ENCODE measurements at regions not wholly inside any gene's neighbourhood (a gene's known extent, or its start where the extent isn't known, plus 50 kb on each side); places are given as distances from the start of the nearest gene placed in this dataset.

DNA sequence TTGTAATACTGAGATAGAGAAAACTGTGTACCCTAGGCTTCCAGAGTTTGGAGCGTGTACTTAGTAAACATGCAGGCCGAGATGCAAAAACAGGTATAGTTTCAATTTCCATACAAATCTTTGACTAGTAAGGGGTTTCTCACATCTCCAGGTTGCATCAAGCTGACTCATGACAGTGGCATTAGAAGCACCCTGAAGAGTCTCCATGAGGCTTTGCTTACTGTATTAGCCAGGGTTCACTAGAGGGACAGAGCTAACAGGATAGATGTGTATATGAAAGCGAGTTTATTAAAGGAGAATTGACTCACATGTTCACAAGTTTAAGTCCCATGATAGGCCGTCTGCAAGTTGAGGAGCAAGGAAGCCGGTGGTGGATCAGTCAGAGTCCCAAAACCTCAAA, 275.3 kb upstream of the CDH6 start:
- no peaks in the 10 kb centered on the region for H3K4me1 ChIP-seq
- H3K4me3 ChIP-seq = no peak overlapping the region
- no peak for TF ChIP-seq POLR2AphosphoS5 (IDR thresholded peaks at IDR 0.05)
- DNase-seq (ENCODE audit: low spot score in 2 of 2) = no peak
- no peaks in the 10 kb centered on the region for H3K27me3 ChIP-seq
- H3K27ac ChIP-seq = no peak overlapping the region
- H3K36me3 ChIP-seq = no peaks in the 10 kb centered on the region
- 96% methylated on average over 5 of the region's 5 CpGs for WGBS
- H3K9me3 ChIP-seq = no peaks in the 10 kb centered on the region

DNA sequence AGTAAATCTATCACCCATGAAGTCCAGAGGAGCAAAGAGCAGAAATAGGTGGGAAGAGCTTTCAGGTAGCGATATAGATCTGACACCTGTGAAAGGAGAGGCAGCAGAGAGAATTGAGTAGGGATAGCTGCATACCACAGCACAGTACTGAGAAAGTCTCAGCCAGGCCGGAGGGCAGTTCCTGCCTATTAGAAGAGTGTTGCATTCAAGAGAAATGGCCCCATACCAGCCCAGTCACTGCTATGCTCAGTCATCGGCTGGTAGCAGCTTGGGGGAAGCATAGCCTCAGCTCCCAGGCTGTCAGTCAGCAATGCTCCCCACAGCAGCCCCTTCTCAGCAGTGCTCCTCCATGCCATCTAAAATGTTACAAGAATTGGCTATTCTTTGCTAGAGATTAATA, 285.1 kb upstream of the CDH6 start:
- H3K27me3 ChIP-seq = no peaks in the 10 kb centered on the region
- H3K4me1 ChIP-seq = no peaks in the 10 kb centered on the region
- no peaks in the 10 kb centered on the region for H3K36me3 ChIP-seq
- TF ChIP-seq, protein P1, sequence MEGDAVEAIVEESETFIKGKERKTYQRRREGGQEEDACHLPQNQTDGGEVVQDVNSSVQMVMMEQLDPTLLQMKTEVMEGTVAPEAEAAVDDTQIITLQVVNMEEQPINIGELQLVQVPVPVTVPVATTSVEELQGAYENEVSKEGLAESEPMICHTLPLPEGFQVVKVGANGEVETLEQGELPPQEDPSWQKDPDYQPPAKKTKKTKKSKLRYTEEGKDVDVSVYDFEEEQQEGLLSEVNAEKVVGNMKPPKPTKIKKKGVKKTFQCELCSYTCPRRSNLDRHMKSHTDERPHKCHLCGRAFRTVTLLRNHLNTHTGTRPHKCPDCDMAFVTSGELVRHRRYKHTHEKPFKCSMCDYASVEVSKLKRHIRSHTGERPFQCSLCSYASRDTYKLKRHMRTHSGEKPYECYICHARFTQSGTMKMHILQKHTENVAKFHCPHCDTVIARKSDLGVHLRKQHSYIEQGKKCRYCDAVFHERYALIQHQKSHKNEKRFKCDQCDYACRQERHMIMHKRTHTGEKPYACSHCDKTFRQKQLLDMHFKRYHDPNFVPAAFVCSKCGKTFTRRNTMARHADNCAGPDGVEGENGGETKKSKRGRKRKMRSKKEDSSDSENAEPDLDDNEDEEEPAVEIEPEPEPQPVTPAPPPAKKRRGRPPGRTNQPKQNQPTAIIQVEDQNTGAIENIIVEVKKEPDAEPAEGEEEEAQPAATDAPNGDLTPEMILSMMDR (IDR thresholded peaks at IDR 0.05) = no peak
- TF ChIP-seq EP300 (IDR thresholded peaks at IDR 0.05) (no peak), POLR2A (IDR thresholded peaks at IDR 0.05) (no peak), POLR2AphosphoS5 (IDR thresholded peaks at IDR 0.05) (no peak)
- H3K27ac ChIP-seq = no peak overlapping the region
- no peak for DNase-seq (ENCODE audit: low spot score in 2 of 2)
- H3K9me3 ChIP-seq = no peaks in the 10 kb centered on the region
- 76% methylated on average over 3 of the region's 3 CpGs for WGBS
- H3K4me3 ChIP-seq = no peak overlapping the region

- Histone ChIP-seq H3K4me3 (no peak overlapping the region), H3K36me3 (no peaks in the 10 kb centered on the region), H3K27ac (no peak overlapping the region), H3K9me3 (no peaks in the 10 kb centered on the region), H3K27me3 (no peaks in the 10 kb centered on the region), H3K4me1 (no peaks in the 10 kb centered on the region)
- no peak for DNase-seq (ENCODE audit: low spot score in 2 of 2)
- TF ChIP-seq POLR2AphosphoS5 (IDR thresholded peaks at IDR 0.05) (no peak), EP300 (IDR thresholded peaks at IDR 0.05) (no peak), POLR2A (IDR thresholded peaks at IDR 0.05) (no peak)
- TF ChIP-seq, protein P1 (IDR thresholded peaks at IDR 0.05) = no peak
These were observed 293.1 kb upstream of the CDH6 start for GRCh38 chr5:30900367-30900766.

DNA sequence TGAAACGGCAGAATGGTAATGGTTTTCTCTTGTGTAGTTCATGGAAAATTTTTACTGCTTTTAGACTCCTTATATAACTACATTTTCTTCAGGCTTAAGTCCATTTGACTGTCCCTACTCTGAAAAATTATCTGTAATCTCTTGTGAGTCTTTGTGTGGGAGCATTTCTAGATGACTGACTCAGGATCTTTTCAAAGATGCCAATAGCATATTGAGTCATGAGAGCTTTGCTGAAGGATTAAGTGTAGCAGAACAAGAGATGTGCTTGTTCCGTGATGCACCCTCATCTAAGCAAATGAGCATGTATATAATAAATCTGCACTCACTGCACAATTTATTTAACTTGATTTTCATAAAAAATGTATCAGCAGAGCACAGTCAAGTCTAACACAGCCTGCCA, 298.7 kb upstream of the CDH6 start:
- Histone ChIP-seq H3K36me3 (no peaks in the 10 kb centered on the region), H3K9me3 (peaks cover 3% of the 10 kb centered on the region), H3K27me3 (no peaks in the 10 kb centered on the region), H3K27ac (no peak overlapping the region), H3K4me3 (no peak overlapping the region), H3K4me1 (no peaks in the 10 kb centered on the region)
- TF ChIP-seq EP300 (IDR thresholded peaks at IDR 0.05) = no peak
- TF ChIP-seq POLR2A (IDR thresholded peaks at IDR 0.05) = no peak
- TF ChIP-seq, protein P1 (IDR thresholded peaks at IDR 0.05) = no peak
- no peak for TF ChIP-seq POLR2AphosphoS5 (IDR thresholded peaks at IDR 0.05)
- 91% methylated on average over 2 of the region's 2 CpGs for WGBS
- no peak for DNase-seq (ENCODE audit: low spot score in 2 of 2)

- no peaks in the 10 kb centered on the region for H3K27me3 ChIP-seq
- H3K36me3 ChIP-seq = no peaks in the 10 kb centered on the region
- no peak for DNase-seq (ENCODE audit: low spot score in 2 of 2)
- H3K4me3 ChIP-seq = no peak overlapping the region
- H3K9me3 ChIP-seq = peaks cover 3% of the 10 kb centered on the region
- no peak overlapping the region for H3K27ac ChIP-seq
- TF ChIP-seq POLR2A (IDR thresholded peaks at IDR 0.05) = no peak
- TF ChIP-seq, protein P1 (IDR thresholded peaks at IDR 0.05) = no peak
- no peak for TF ChIP-seq EP300 (IDR thresholded peaks at IDR 0.05)
- TF ChIP-seq POLR2AphosphoS5 (IDR thresholded peaks at IDR 0.05) = no peak
- no peaks in the 10 kb centered on the region for H3K4me1 ChIP-seq
These were observed 301.8 kb upstream of the CDH6 start for GRCh38 chr5:30891660-30892059.

- no peaks in the 10 kb centered on the region for H3K4me1 ChIP-seq
- no peak overlapping the region for H3K27ac ChIP-seq
- no peaks in the 10 kb centered on the region for H3K27me3 ChIP-seq
- no peak for TF ChIP-seq POLR2AphosphoS5 (IDR thresholded peaks at IDR 0.05)
- DNase-seq (ENCODE audit: low spot score in 2 of 2) = no peak
- 43% methylated on average over 2 of the region's 2 CpGs for whole genome bisulfite sequencing
- no peak overlapping the region for H3K4me3 ChIP-seq
- no peaks in the 10 kb centered on the region for H3K36me3 ChIP-seq
- H3K9me3 ChIP-seq = peaks cover 3% of the 10 kb centered on the region
These were observed 303.1 kb upstream of the CDH6 start for GRCh38 chr5:30890377-30890776.
